Sigmoid colon (tissue), 6 donors: ENCODE measurements at regions not wholly inside any gene's neighbourhood (a gene's known extent, or its start where the extent isn't known, plus 50 kb on each side); places are given as distances from the start of the nearest gene placed in this dataset.
"Not testable (repeated sequence)": the region's sequence is repeated elsewhere in the genome, so short reads cannot be mapped to it uniquely, and the experiment has no call there.

Experiments used
- DNase-seq: peaks from one replicate; pipeline ENCODE4 v3.0.0-alpha.2; 2019
- H3K27ac ChIP-seq, 4 donors: fragments of 200-600 bp; sonication (generic); one replicate each; pipeline ENCODE4 v1.5.1; 2016 to 2019; ENCODE audit warnings: mild to moderate bottlenecking in 1 of 4
- H3K27me3 ChIP-seq, 3 donors: fragments of 200-600 bp; sonication (generic); one replicate each; pipeline ENCODE4 v1.5.1; 2019; ENCODE audit warnings: mild to moderate bottlenecking in 1 of 3
- H3K36me3 ChIP-seq, 4 donors: fragments of 200-600 bp; sonication (generic); one replicate each; pipeline ENCODE4 v1.5.1; 2016 to 2019
- H3K4me1 ChIP-seq, 4 donors: fragments of 200-600 bp; sonication (generic); one replicate each; pipeline ENCODE4 v1.5.1; 2017 to 2019
- H3K4me3 ChIP-seq, 4 donors: fragments of 200-600 bp; sonication (generic); one replicate each; pipeline ENCODE4 v1.5.1; 2017 to 2019; ENCODE audit warnings: mild to moderate bottlenecking in 2 of 4, moderate library complexity in 1 of 4
- H3K9me3 ChIP-seq, 4 donors: fragments of 200-600 bp in 3 of 4; sonication (generic) in 3 of 4; one replicate each; pipeline versions ENCODE4 v1.5.1 to v1.6.1; 2013 to 2019
- CTCF ChIP-seq, 4 experiments: fragments of 450-650 bp in 3 of 4; fragments of 200-600 bp in 1 of 4; IDR thresholded peaks; one replicate each; pipeline ENCODE4 v1.5.1; 2016 to 2019; ENCODE audit warnings: antibody characterized with exemption in 4 of 4, mild to moderate bottlenecking in 3 of 4, moderate library complexity in 2 of 4
- EP300 ChIP-seq, 4 donors: sonication (generic); formaldehyde crosslinking; IDR thresholded peaks; one replicate each; pipeline ENCODE4 v1.6.1; 2017; ENCODE audit warnings: antibody characterized with exemption in 4 of 4
- POLR2A ChIP-seq, 2 donors: fragments of 450-650 bp; IDR thresholded peaks; one replicate each; pipeline ENCODE4 v1.6.1; 2016; ENCODE audit warnings: antibody characterized with exemption in 2 of 2, mild to moderate bottlenecking in 2 of 2, moderate library complexity in 2 of 2
- POLR2AphosphoS5 ChIP-seq, 4 donors: sonication (generic); formaldehyde crosslinking; IDR thresholded peaks; one replicate each; pipeline ENCODE4 v1.6.1; 2017; ENCODE audit warnings: antibody characterized with exemption in 4 of 4
- WGBS, 2 donors: extraction: QIAGEN DNeasy Blood & Tissue Kit; methylation state at CpG; one replicate each; pipeline ENCODE4 v1.1.7; 2013; 5-methylcytosine and 5-hydroxymethylcytosine counted together
- intact Hi-C: fragments of 100-400 bp; cut with DNase I; formaldehyde crosslinking; loops from one replicate; pipeline ENCODE4 v1.15.1; 2023
- donor health status: healthy with polysubstance abuse.
- donor health status: healthy.

GRCh38 chr18:46224181-46224775, 120.1 kb downstream of the HAUS1 start:
- DNase-seq, result no peak
- no peaks in the 10 kb centered on the region for H3K27me3 ChIP-seq
- H3K4me1 ChIP-seq, result no peaks in the 10 kb centered on the region
- H3K9me3 ChIP-seq, result no peaks in the 10 kb centered on the region
- TF ChIP-seq POLR2AphosphoS5 (IDR thresholded peaks at IDR 0.05) (no peak), POLR2A (IDR thresholded peaks at IDR 0.05) (no peak), CTCF (IDR thresholded peaks at IDR 0.05) (no peak), EP300 (IDR thresholded peaks at IDR 0.05) (no peak)
- no peaks in the 10 kb centered on the region for H3K36me3 ChIP-seq
- 57 to 75% methylated on average over 2 of the region's 2 CpGs for WGBS, 2 donors
- intact Hi-C loops, result no loop called here
- H3K4me3 ChIP-seq, result no peak overlapping the region
- H3K27ac ChIP-seq, result no peak overlapping the region

- H3K9me3 ChIP-seq, result no peaks in the 10 kb centered on the region
- WGBS, 2 donors, result 97 to 100% methylated on average over 1 of the region's 1 CpG
Measured at GRCh38 chr18:46226461-46226860, 122.3 kb downstream of the HAUS1 start.

GRCh38 chr18:46229641-46230040, 125.5 kb downstream of the HAUS1 start:
- intact Hi-C loops, DNase-seq, H3K36me3 ChIP-seq, H3K27me3 ChIP-seq, H3K4me1 ChIP-seq, H3K4me3 ChIP-seq, H3K9me3 ChIP-seq, H3K27ac ChIP-seq: not testable (repeated sequence)
- 88 to 92% methylated on average over 11 of the region's 11 CpGs for WGBS, 2 donors

More at GRCh38 chr18:46226461-46226860, 122.3 kb downstream of the HAUS1 start:
- TF ChIP-seq POLR2AphosphoS5 (IDR thresholded peaks at IDR 0.05), result no peak
- TF ChIP-seq POLR2A (IDR thresholded peaks at IDR 0.05), result no peak
- no peak for TF ChIP-seq CTCF (IDR thresholded peaks at IDR 0.05)
- TF ChIP-seq EP300 (IDR thresholded peaks at IDR 0.05), result no peak
- Histone ChIP-seq H3K4me3 (no peak overlapping the region), H3K36me3 (no peaks in the 10 kb centered on the region), H3K27me3 (no peaks in the 10 kb centered on the region), H3K27ac (no peak overlapping the region), H3K4me1 (no peaks in the 10 kb centered on the region)
- no peak for DNase-seq
- intact Hi-C loops, result no loop called here

GRCh38 chr18:46236156-46236555, 132.0 kb downstream of the HAUS1 start:
- WGBS, 2 donors, result 73 to 86% methylated on average over 4 of the region's 4 CpGs
- TF ChIP-seq POLR2A (IDR thresholded peaks at IDR 0.05) (no peak), EP300 (IDR thresholded peaks at IDR 0.05) (no peak), CTCF (IDR thresholded peaks at IDR 0.05) (no peak), POLR2AphosphoS5 (IDR thresholded peaks at IDR 0.05) (no peak)
- H3K27me3 ChIP-seq, result no peaks in the 10 kb centered on the region
- no peaks in the 10 kb centered on the region for H3K36me3 ChIP-seq
- intact Hi-C loops, result no loop called here
- no peak overlapping the region for H3K27ac ChIP-seq
- no peak overlapping the region for H3K4me3 ChIP-seq
- DNase-seq, result no peak
- no peaks in the 10 kb centered on the region for H3K9me3 ChIP-seq
- peaks cover 0 to 4% (median 0%) of the 10 kb centered on the region in 4 donors for H3K4me1 ChIP-seq

GRCh38 chr18:46237891-46238290, 133.7 kb downstream of the HAUS1 start:
- no peaks in the 10 kb centered on the region for H3K27me3 ChIP-seq
- no peak for DNase-seq
- 90 to 96% methylated on average over 1 of the region's 1 CpG for WGBS, 2 donors
- no peak overlapping the region for H3K27ac ChIP-seq
- H3K4me3 ChIP-seq, result no peak overlapping the region
- TF ChIP-seq EP300 (IDR thresholded peaks at IDR 0.05), result no peak
- TF ChIP-seq POLR2A (IDR thresholded peaks at IDR 0.05), result no peak
- no peak for TF ChIP-seq CTCF (IDR thresholded peaks at IDR 0.05)
- TF ChIP-seq POLR2AphosphoS5 (IDR thresholded peaks at IDR 0.05), result no peak
- H3K9me3 ChIP-seq, result no peaks in the 10 kb centered on the region
- peaks cover 0 to 4% (median 0%) of the 10 kb centered on the region in 4 donors for H3K4me1 ChIP-seq
- intact Hi-C loops, result no loop called here
- no peaks in the 10 kb centered on the region for H3K36me3 ChIP-seq
